ENCODE measurements at regions not wholly inside any gene's neighbourhood (a gene's known extent, or its start where the extent isn't known, plus 50 kb on each side); places are given as distances from the start of the nearest gene placed in this dataset.

- no peaks in the 10 kb centered on the region for H3K4me1 ChIP-seq (ENCODE audit: control insufficient read depth in 1 of 2, insufficient read depth in 2 of 2, low read length in 2 of 2)
- no peaks in the 10 kb centered on the region for H3K9me3 ChIP-seq (replicated peaks in 1 of 2; ENCODE audit: control insufficient read depth in 1 of 2, insufficient read depth in 1 of 2, low read length in 2 of 2)
- H3K4me3 Mint-ChIP-seq, result no peak overlapping the region
- WGBS (ENCODE audit: insufficient coverage), result 95% methylated on average over 3 of the region's 4 CpGs
- no peaks in the 10 kb centered on the region for H3K27me3 ChIP-seq (ENCODE audit: control insufficient read depth in 2 of 2, insufficient read depth in 2 of 2, low read length in 2 of 2)
- H3K27ac Mint-ChIP-seq, result no peak overlapping the region
- TF ChIP-seq CTCF (IDR thresholded peaks at IDR 0.05), result no peak
- peaks cover 6% of the 10 kb centered on the region for H3K4me1 Mint-ChIP-seq
- H4K20me1 ChIP-seq (ENCODE audit: insufficient read depth, low read length), result no peaks in the 10 kb centered on the region
- no peak overlapping the region for H3K4me3 ChIP-seq (replicated peaks in 1 of 3; ENCODE audit: low read depth in 2 of 3, low read length in 3 of 3)
- H3K27me3 Mint-ChIP-seq (ENCODE audit: low read depth in 3 of 3), result peaks cover 0 to 2% (median under 1%) of the 10 kb centered on the region in 3 donors
- H3K27ac ChIP-seq (ENCODE audit: low read depth in 1 of 2, low read length in 2 of 2), result no peak overlapping the region
- no peaks in the 10 kb centered on the region for H3K9me3 Mint-ChIP-seq
- H3K36me3 ChIP-seq (replicated peaks in 1 of 2; ENCODE audit: control insufficient read depth in 1 of 2, insufficient read depth in 2 of 2, low read length in 2 of 2), result no peaks in the 10 kb centered on the region
- no peak overlapping the region for H3K4me2 ChIP-seq (replicated peaks; ENCODE audit: extremely low read depth, low read length, poor library complexity, severe bottlenecking)
- H3K79me2 ChIP-seq (ENCODE audit: insufficient read depth, low read length), result no peaks in the 10 kb centered on the region
- no peak overlapping the region for H2AFZ ChIP-seq (ENCODE audit: insufficient read depth, low read depth, low read length, poor library complexity, severe bottlenecking)
- H3K9ac ChIP-seq (ENCODE audit: insufficient read depth, low read length, poor library complexity, severe bottlenecking), result no peak overlapping the region
- H3K36me3 Mint-ChIP-seq, result no peaks in the 10 kb centered on the region
- intact Hi-C loops (cut with micrococcal nuclease), result no loop called here
- no peak for DNase-seq
Measured at GRCh38 chr7:17669204-17669603, 271.1 kb downstream of the SNX13 start.

- Mint-ChIP-seq H3K4me3 (no peak overlapping the region), H3K27me3 (ENCODE audit: low read depth in 3 of 3) (peaks cover 0 to 2% (median 1%) of the 10 kb centered on the region in 3 donors), H3K9me3 (no peaks in the 10 kb centered on the region), H3K4me1 (peaks cover 9% of the 10 kb centered on the region), H3K36me3 (no peaks in the 10 kb centered on the region), H3K27ac (no peak overlapping the region)
- no peak overlapping the region for H3K4me3 ChIP-seq (replicated peaks in 1 of 3; ENCODE audit: low read depth in 2 of 3, low read length in 3 of 3)
- H3K4me1 ChIP-seq (ENCODE audit: control insufficient read depth in 1 of 2, insufficient read depth in 2 of 2, low read length in 2 of 2), result no peaks in the 10 kb centered on the region
- H3K36me3 ChIP-seq (replicated peaks in 1 of 2; ENCODE audit: control insufficient read depth in 1 of 2, insufficient read depth in 2 of 2, low read length in 2 of 2), result no peaks in the 10 kb centered on the region
- no peak overlapping the region for H3K4me2 ChIP-seq (replicated peaks; ENCODE audit: extremely low read depth, low read length, poor library complexity, severe bottlenecking)
- no peaks in the 10 kb centered on the region for H4K20me1 ChIP-seq (ENCODE audit: insufficient read depth, low read length)
- no peak for DNase-seq
- no peaks in the 10 kb centered on the region for H3K9me3 ChIP-seq (replicated peaks in 1 of 2; ENCODE audit: control insufficient read depth in 1 of 2, insufficient read depth in 1 of 2, low read length in 2 of 2)
- H3K27ac ChIP-seq (ENCODE audit: low read depth in 1 of 2, low read length in 2 of 2), result no peak overlapping the region
- no peak for TF ChIP-seq CTCF (IDR thresholded peaks at IDR 0.05)
- no peaks in the 10 kb centered on the region for H3K27me3 ChIP-seq (ENCODE audit: control insufficient read depth in 2 of 2, insufficient read depth in 2 of 2, low read length in 2 of 2)
- no peak overlapping the region for H3K9ac ChIP-seq (ENCODE audit: insufficient read depth, low read length, poor library complexity, severe bottlenecking)
- intact Hi-C loops (cut with micrococcal nuclease), result no loop called here
- H3K79me2 ChIP-seq (ENCODE audit: insufficient read depth, low read length), result no peaks in the 10 kb centered on the region
- H2AFZ ChIP-seq (ENCODE audit: insufficient read depth, low read depth, low read length, poor library complexity, severe bottlenecking), result no peak overlapping the region
- WGBS (ENCODE audit: insufficient coverage), result no CpG with 5 or more reads among the region's 2 CpGs
Measured at GRCh38 chr7:17671956-17672355, 268.3 kb downstream of the SNX13 start.

All from CD14-positive monocyte (primary cell).